Liver (tissue), 8 donors: ENCODE measurements at regions not wholly inside any gene's neighbourhood (a gene's known extent, or its start where the extent isn't known, plus 50 kb on each side); places are given as distances from the start of the nearest gene placed in this dataset.

ENCODE experiments used
- DNase-seq: peaks from one replicate; pipeline ENCODE4 v3.0.0-alpha.2; 2017; ENCODE audit warnings: low spot score
- H3K27ac ChIP-seq, 2 donors: one replicate each; pipeline ENCODE4 v1.7.0; 2013; ENCODE audit warnings: inconsistent platforms in 2 of 2, low read length in 2 of 2, control low read depth in 1 of 2, low read depth in 1 of 2, mild to moderate bottlenecking in 1 of 2
- H3K27me3 ChIP-seq, 4 donors: one replicate each; pipeline versions ENCODE4 v1.6.1 to v1.7.0; 2013; ENCODE audit warnings: low read length in 3 of 4, inconsistent platforms in 1 of 4, mild to moderate bottlenecking in 1 of 4, moderate library complexity in 1 of 4; ENCODE audit not compliant: control insufficient read depth in 4 of 4, insufficient read depth in 4 of 4
- H3K36me3 ChIP-seq, 4 donors: one replicate each; pipeline versions ENCODE4 v1.6.1 to v1.7.0; 2013; ENCODE audit warnings: low read length in 3 of 4, mild to moderate bottlenecking in 3 of 4, low read depth in 1 of 4, moderate library complexity in 1 of 4; ENCODE audit not compliant: control insufficient read depth in 4 of 4, insufficient read depth in 3 of 4
- H3K4me1 ChIP-seq, 4 donors: one replicate each; pipeline versions ENCODE4 v1.6.1 to v1.7.0; 2013; ENCODE audit warnings: low read length in 3 of 4, mild to moderate bottlenecking in 3 of 4, moderate library complexity in 1 of 4; ENCODE audit not compliant: control insufficient read depth in 4 of 4, insufficient read depth in 4 of 4
- H3K4me3 ChIP-seq, 3 donors: one replicate each; pipeline versions ENCODE4 v1.6.1 to v1.7.0; 2013; ENCODE audit warnings: low read length in 3 of 3, control low read depth in 1 of 3, low read depth in 1 of 3, mild to moderate bottlenecking in 1 of 3
- H3K9ac ChIP-seq, 2 donors: one replicate each; pipeline ENCODE4 v1.7.0; 2013; ENCODE audit warnings: low read length in 2 of 2, mild to moderate bottlenecking in 2 of 2, moderate library complexity in 2 of 2, control low read depth in 1 of 2, low read depth in 1 of 2
- H3K9me3 ChIP-seq, 4 donors: one replicate each; pipeline versions ENCODE4 v1.6.1 to v1.7.0; 2013; ENCODE audit warnings: low read length in 3 of 4; ENCODE audit not compliant: control insufficient read depth in 4 of 4
- FOXA1 ChIP-seq: IDR thresholded peaks from 2 replicates; pipeline ENCODE4 v1.6.1; 2016; ENCODE audit warnings: antibody characterized with exemption
- FOXA2 ChIP-seq: IDR thresholded peaks from 2 replicates; pipeline ENCODE4 v1.6.1; 2016; ENCODE audit warnings: antibody characterized with exemption
- GABPA ChIP-seq, 2 donors: IDR thresholded peaks in 1 of 2; conservative IDR thresholded peaks in 1 of 2; 2 replicates each; pipeline ENCODE4 v1.6.1; 2016; ENCODE audit warnings: antibody characterized with exemption in 2 of 2, mild to moderate bottlenecking in 1 of 2, moderate library complexity in 1 of 2
- HNF4A ChIP-seq, 2 donors: conservative IDR thresholded peaks; 2 replicates each; pipeline ENCODE4 v1.6.1; 2016; ENCODE audit warnings: antibody characterized with exemption in 2 of 2, mild to moderate bottlenecking in 2 of 2
- HNF4G ChIP-seq: IDR thresholded peaks from 2 replicates; pipeline ENCODE4 v1.6.1; 2016; ENCODE audit warnings: antibody characterized with exemption
- JUND ChIP-seq, 2 donors: IDR thresholded peaks; 2 replicates each; pipeline ENCODE4 v1.6.1; 2016; ENCODE audit warnings: antibody characterized with exemption in 2 of 2
- NR2F2 ChIP-seq: IDR thresholded peaks from 2 replicates; pipeline ENCODE4 v1.6.1; 2016; ENCODE audit warnings: antibody characterized with exemption
- RAD21 ChIP-seq, 2 donors: IDR thresholded peaks; 2 replicates each; pipeline ENCODE4 v1.6.1; 2016; ENCODE audit warnings: antibody characterized with exemption in 2 of 2, mild to moderate bottlenecking in 2 of 2
- RXRA ChIP-seq, 2 donors: IDR thresholded peaks; 2 replicates each; pipeline ENCODE4 v1.6.1; 2017 to 2018; ENCODE audit warnings: antibody characterized with exemption in 2 of 2, mild to moderate bottlenecking in 1 of 2
- SP1 ChIP-seq: IDR thresholded peaks from 2 replicates; pipeline ENCODE4 v1.6.1; 2018; ENCODE audit warnings: antibody characterized with exemption, mild to moderate bottlenecking
- TAF1 ChIP-seq: conservative IDR thresholded peaks from 2 replicates; pipeline ENCODE4 v1.6.1; 2016; ENCODE audit warnings: antibody characterized with exemption, mild to moderate bottlenecking
- YY1 ChIP-seq: IDR thresholded peaks from 2 replicates; pipeline ENCODE4 v1.6.1; 2016; ENCODE audit warnings: antibody characterized with exemption, mild to moderate bottlenecking
- WGBS: extraction: QIAGEN DNeasy Blood & Tissue Kit; methylation state at CpG from one replicate; pipeline ENCODE4 v1.1.7; 2013; 5-methylcytosine and 5-hydroxymethylcytosine counted together
- TF ChIP-seq, protein P1 (sequence below): IDR thresholded peaks from 2 replicates; pipeline ENCODE4 v1.6.1; 2016; ENCODE audit warnings: antibody characterized with exemption
- TF ChIP-seq, protein P2 (sequence below): IDR thresholded peaks from 2 replicates; pipeline ENCODE4 v1.6.1; 2016; ENCODE audit warnings: antibody characterized with exemption
- TF ChIP-seq, protein P3 (sequence below): IDR thresholded peaks from 2 replicates; pipeline ENCODE4 v1.6.1; 2016; ENCODE audit warnings: antibody characterized with exemption, mild to moderate bottlenecking
- TF ChIP-seq, protein P4 (sequence below): IDR thresholded peaks from 2 replicates; pipeline ENCODE4 v1.6.1; 2016; ENCODE audit warnings: antibody characterized with exemption
- TF ChIP-seq, protein P5 (sequence below): fragments of 150-350 bp; IDR thresholded peaks from 2 replicates; pipeline ENCODE4 v1.5.1; 2017; ENCODE audit warnings: improper control_type of control experiment, low read depth, low read length; ENCODE audit not compliant: missing input control
- donor health status: healthy.
- donor health status: healthy.
- donor health status: healthy.
- donor health status: healthy.
- donor health status: healthy.

DNA sequence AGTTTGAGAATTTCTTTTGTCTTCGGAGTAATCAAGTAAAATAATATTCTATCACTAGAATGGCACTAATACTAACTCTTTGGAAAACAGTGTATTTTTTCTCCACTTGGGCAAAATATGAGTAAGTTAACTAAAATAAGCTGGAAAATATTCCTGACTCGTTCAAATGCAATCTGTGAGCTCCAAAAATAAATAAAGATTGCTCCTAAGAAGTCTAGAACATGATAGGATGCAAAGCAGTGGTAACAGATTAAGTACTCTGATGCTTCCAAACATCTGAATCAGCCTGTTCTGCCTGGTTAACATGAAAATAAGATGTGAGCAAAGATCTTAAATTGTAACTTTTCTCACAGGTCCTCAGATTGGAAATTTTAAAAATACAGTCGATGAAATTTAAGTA lies 285.1 kb upstream of the ID4 start:
- no peak for DNase-seq
- no peaks in the 10 kb centered on the region for H3K36me3 ChIP-seq
- H3K4me3 ChIP-seq, result no peak overlapping the region
- no peak overlapping the region for H3K27ac ChIP-seq
- WGBS, result 73% methylated on average over 3 of the region's 3 CpGs
- H3K9me3 ChIP-seq, result no peaks in the 10 kb centered on the region
- no peak overlapping the region for H3K9ac ChIP-seq
- H3K27me3 ChIP-seq, result no peaks in the 10 kb centered on the region
- TF ChIP-seq FOXA1 (no peak), FOXA2 (no peak), RXRA (IDR thresholded peaks at IDR 0.05) (no peak), NR2F2 (no peak), YY1 (no peak), TAF1 (no peak), RAD21 (IDR thresholded peaks at IDR 0.05) (no peak), GABPA (IDR thresholded peaks at IDR 0.05 in 1 of 2, conservative IDR thresholded peaks at IDR 0.05 in 1 of 2) (no peak), SP1 (no peak), HNF4A (conservative IDR thresholded peaks at IDR 0.05) (no peak), HNF4G (no peak), JUND (IDR thresholded peaks at IDR 0.05) (no peak)
- TF ChIP-seq, protein P1, sequence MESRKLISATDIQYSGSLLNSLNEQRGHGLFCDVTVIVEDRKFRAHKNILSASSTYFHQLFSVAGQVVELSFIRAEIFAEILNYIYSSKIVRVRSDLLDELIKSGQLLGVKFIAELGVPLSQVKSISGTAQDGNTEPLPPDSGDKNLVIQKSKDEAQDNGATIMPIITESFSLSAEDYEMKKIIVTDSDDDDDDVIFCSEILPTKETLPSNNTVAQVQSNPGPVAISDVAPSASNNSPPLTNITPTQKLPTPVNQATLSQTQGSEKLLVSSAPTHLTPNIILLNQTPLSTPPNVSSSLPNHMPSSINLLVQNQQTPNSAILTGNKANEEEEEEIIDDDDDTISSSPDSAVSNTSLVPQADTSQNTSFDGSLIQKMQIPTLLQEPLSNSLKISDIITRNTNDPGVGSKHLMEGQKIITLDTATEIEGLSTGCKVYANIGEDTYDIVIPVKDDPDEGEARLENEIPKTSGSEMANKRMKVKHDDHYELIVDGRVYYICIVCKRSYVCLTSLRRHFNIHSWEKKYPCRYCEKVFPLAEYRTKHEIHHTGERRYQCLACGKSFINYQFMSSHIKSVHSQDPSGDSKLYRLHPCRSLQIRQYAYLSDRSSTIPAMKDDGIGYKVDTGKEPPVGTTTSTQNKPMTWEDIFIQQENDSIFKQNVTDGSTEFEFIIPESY, result no peak
- TF ChIP-seq, protein P2, sequence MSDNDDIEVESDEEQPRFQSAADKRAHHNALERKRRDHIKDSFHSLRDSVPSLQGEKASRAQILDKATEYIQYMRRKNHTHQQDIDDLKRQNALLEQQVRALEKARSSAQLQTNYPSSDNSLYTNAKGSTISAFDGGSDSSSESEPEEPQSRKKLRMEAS, result no peak
- TF ChIP-seq, protein P3, sequence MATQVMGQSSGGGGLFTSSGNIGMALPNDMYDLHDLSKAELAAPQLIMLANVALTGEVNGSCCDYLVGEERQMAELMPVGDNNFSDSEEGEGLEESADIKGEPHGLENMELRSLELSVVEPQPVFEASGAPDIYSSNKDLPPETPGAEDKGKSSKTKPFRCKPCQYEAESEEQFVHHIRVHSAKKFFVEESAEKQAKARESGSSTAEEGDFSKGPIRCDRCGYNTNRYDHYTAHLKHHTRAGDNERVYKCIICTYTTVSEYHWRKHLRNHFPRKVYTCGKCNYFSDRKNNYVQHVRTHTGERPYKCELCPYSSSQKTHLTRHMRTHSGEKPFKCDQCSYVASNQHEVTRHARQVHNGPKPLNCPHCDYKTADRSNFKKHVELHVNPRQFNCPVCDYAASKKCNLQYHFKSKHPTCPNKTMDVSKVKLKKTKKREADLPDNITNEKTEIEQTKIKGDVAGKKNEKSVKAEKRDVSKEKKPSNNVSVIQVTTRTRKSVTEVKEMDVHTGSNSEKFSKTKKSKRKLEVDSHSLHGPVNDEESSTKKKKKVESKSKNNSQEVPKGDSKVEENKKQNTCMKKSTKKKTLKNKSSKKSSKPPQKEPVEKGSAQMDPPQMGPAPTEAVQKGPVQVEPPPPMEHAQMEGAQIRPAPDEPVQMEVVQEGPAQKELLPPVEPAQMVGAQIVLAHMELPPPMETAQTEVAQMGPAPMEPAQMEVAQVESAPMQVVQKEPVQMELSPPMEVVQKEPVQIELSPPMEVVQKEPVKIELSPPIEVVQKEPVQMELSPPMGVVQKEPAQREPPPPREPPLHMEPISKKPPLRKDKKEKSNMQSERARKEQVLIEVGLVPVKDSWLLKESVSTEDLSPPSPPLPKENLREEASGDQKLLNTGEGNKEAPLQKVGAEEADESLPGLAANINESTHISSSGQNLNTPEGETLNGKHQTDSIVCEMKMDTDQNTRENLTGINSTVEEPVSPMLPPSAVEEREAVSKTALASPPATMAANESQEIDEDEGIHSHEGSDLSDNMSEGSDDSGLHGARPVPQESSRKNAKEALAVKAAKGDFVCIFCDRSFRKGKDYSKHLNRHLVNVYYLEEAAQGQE, result no peak
- TF ChIP-seq, protein P4, sequence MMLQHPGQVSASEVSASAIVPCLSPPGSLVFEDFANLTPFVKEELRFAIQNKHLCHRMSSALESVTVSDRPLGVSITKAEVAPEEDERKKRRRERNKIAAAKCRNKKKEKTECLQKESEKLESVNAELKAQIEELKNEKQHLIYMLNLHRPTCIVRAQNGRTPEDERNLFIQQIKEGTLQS, result no peak
- H3K4me1 ChIP-seq, result no peaks in the 10 kb centered on the region

DNA sequence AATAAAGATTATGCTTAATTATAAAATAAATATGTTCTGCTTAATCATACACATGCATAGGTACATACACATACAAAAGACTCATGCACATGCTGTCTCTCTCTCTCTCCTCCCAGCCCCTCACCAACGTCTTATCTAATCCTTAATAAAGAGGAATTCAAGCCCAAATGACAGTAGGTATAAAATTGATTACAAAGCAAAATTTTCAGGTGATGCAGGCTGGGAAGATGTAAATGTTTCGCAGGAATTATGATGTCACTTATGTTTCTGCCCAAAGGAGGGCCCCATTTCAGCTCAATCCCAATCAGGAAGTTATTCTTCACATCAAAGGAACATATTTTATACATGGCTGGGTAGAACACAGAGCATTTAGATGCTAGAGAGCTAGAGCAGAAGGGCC lies 284.6 kb upstream of the ID4 start:
- H3K4me3 ChIP-seq, result no peak overlapping the region
- no peaks in the 10 kb centered on the region for H3K36me3 ChIP-seq
- DNase-seq, result no peak
- H3K27ac ChIP-seq, result no peak overlapping the region
- H3K9ac ChIP-seq, result no peak overlapping the region
- no peaks in the 10 kb centered on the region for H3K4me1 ChIP-seq
- no peaks in the 10 kb centered on the region for H3K27me3 ChIP-seq
- 57% methylated on average over 2 of the region's 2 CpGs for WGBS
- H3K9me3 ChIP-seq, result no peaks in the 10 kb centered on the region
- TF ChIP-seq, protein P2, result no peak
- TF ChIP-seq RXRA (IDR thresholded peaks at IDR 0.05) (no peak), FOXA2 (no peak), SP1 (no peak), YY1 (no peak), HNF4G (no peak), GABPA (IDR thresholded peaks at IDR 0.05 in 1 of 2, conservative IDR thresholded peaks at IDR 0.05 in 1 of 2) (no peak), NR2F2 (no peak), TAF1 (no peak), FOXA1 (no peak), JUND (IDR thresholded peaks at IDR 0.05) (no peak)
- TF ChIP-seq, protein P1, result no peak
- TF ChIP-seq, protein P4, result no peak
- TF ChIP-seq, protein P3, result no peak
- TF ChIP-seq, protein P5, sequence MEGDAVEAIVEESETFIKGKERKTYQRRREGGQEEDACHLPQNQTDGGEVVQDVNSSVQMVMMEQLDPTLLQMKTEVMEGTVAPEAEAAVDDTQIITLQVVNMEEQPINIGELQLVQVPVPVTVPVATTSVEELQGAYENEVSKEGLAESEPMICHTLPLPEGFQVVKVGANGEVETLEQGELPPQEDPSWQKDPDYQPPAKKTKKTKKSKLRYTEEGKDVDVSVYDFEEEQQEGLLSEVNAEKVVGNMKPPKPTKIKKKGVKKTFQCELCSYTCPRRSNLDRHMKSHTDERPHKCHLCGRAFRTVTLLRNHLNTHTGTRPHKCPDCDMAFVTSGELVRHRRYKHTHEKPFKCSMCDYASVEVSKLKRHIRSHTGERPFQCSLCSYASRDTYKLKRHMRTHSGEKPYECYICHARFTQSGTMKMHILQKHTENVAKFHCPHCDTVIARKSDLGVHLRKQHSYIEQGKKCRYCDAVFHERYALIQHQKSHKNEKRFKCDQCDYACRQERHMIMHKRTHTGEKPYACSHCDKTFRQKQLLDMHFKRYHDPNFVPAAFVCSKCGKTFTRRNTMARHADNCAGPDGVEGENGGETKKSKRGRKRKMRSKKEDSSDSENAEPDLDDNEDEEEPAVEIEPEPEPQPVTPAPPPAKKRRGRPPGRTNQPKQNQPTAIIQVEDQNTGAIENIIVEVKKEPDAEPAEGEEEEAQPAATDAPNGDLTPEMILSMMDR, result no peak
